ENCODE measurements at regions not wholly inside any gene's neighbourhood (a gene's known extent, or its start where the extent isn't known, plus 50 kb on each side); places are given as distances from the start of the nearest gene placed in this dataset.
"Not testable (repeated sequence)": the region's sequence is repeated elsewhere in the genome, so short reads cannot be mapped to it uniquely, and the experiment has no call there.

- TF ChIP-seq EP300 (IDR thresholded peaks at IDR 0.05; ENCODE audit: borderline replicate concordance in 1 of 2, low read depth in 1 of 2, low read length in 1 of 2) (no peak), NFIC (IDR thresholded peaks at IDR 0.05; ENCODE audit: borderline replicate concordance) (no peak), POLR2AphosphoS5 (IDR thresholded peaks at IDR 0.05; ENCODE audit: low read depth, low read length) (no peak), ELF1 (IDR thresholded peaks at IDR 0.05) (no peak)
Measured at GRCh38 chr2:16750175-16750924, 84.7 kb upstream of the CYRIA start (continued).

GRCh38 chr2:16748511-16749266 lies 83.1 kb upstream of the CYRIA start:
- POLR2A ChIA-PET; H4K20me1 ChIP-seq (ENCODE audit: insufficient read depth); H2AFZ ChIP-seq (ENCODE audit: low read depth); H3K4me2 ChIP-seq; H3F3A ChIP-seq (replicated peaks; ENCODE audit: insufficient read depth); H3K27ac ChIP-seq (ENCODE audit: low read depth in 2 of 2, low read length in 1 of 2); H3K9me2 ChIP-seq; H3K79me2 ChIP-seq (ENCODE audit: insufficient read depth); H3K27me3 ChIP-seq (ENCODE audit: insufficient read depth); DNase-seq; H3K9me3 ChIP-seq; H3K4me1 ChIP-seq (ENCODE audit: control insufficient read depth in 1 of 2, insufficient read depth in 2 of 2, low read depth in 1 of 2, low read length in 1 of 2); H3K4me3 ChIP-seq (ENCODE audit: low read depth in 2 of 2, low read length in 1 of 2); H3K9ac ChIP-seq; H3K36me3 ChIP-seq (replicated peaks in 1 of 2; ENCODE audit: control insufficient read depth in 1 of 2, insufficient read depth in 2 of 2, low read length in 1 of 2): not testable (repeated sequence)
- CTCF ChIA-PET: interaction anchor here (1.0 to 2.1 kb wide), 3 partner anchors 8 to 560 kb away, joined by 3 to 15 read pairs (median 6); no protein-coding TSS in a partner anchor
- 3% methylated on average over 1 of the region's 1 CpG for WGBS (ENCODE audit: low lambda C conversion rate)

GRCh38 chr2:16747689-16748088 lies 82.1 kb upstream of the CYRIA start:
- Histone ChIP-seq H3K9ac (no peak overlapping the region), H2AFZ (ENCODE audit: low read depth) (no peak overlapping the region), H3K27me3 (ENCODE audit: insufficient read depth) (no peaks in the 10 kb centered on the region), H3K9me3 (no peaks in the 10 kb centered on the region), H3K4me3 (ENCODE audit: low read depth in 2 of 2, low read length in 1 of 2) (no peak overlapping the region), H3K4me1 (ENCODE audit: control insufficient read depth in 1 of 2, insufficient read depth in 2 of 2, low read depth in 1 of 2, low read length in 1 of 2) (no peaks in the 10 kb centered on the region), H3K27ac (ENCODE audit: low read depth in 2 of 2, low read length in 1 of 2) (no peak overlapping the region), H3K4me2 (no peak overlapping the region), H3F3A (replicated peaks; ENCODE audit: insufficient read depth) (no peaks in the 10 kb centered on the region), H4K20me1 (ENCODE audit: insufficient read depth) (no peaks in the 10 kb centered on the region), H3K9me2 (no peaks in the 10 kb centered on the region), H3K36me3 (replicated peaks in 1 of 2; ENCODE audit: control insufficient read depth in 1 of 2, insufficient read depth in 2 of 2, low read length in 1 of 2) (no peaks in the 10 kb centered on the region), H3K79me2 (ENCODE audit: insufficient read depth) (no peaks in the 10 kb centered on the region)
- 6% methylated on average over 2 of the region's 2 CpGs for WGBS (ENCODE audit: low lambda C conversion rate)
- ChIA-PET POLR2A (no interaction called here), CTCF (interaction anchor here (0.5 to 2.1 kb wide), 2 partner anchors 9 to 90 kb away, joined by 3 to 15 read pairs; no protein-coding TSS in a partner anchor)
- no peak for TF ChIP-seq IRF3 (IDR thresholded peaks at IDR 0.05; ENCODE audit: low read depth, low read length)
- DNase-seq: no peak

- no peak overlapping the region for H3K4me3 ChIP-seq (ENCODE audit: low read depth in 2 of 2, low read length in 1 of 2)
- H3K4me2 ChIP-seq: no peak overlapping the region
- no peaks in the 10 kb centered on the region for H3K79me2 ChIP-seq (ENCODE audit: insufficient read depth)
- no peak overlapping the region for H3K27ac ChIP-seq (ENCODE audit: low read depth in 2 of 2, low read length in 1 of 2)
- H3K9ac ChIP-seq: no peak overlapping the region
- WGBS (ENCODE audit: low lambda C conversion rate): 25% methylated on average over 5 of the region's 5 CpGs
- POLR2A ChIA-PET: no interaction called here
- H4K20me1 ChIP-seq (ENCODE audit: insufficient read depth): no peaks in the 10 kb centered on the region
- H3F3A ChIP-seq (replicated peaks; ENCODE audit: insufficient read depth): no peaks in the 10 kb centered on the region
- no peak overlapping the region for H2AFZ ChIP-seq (ENCODE audit: low read depth)
- no peaks in the 10 kb centered on the region for H3K27me3 ChIP-seq (ENCODE audit: insufficient read depth)
- H3K36me3 ChIP-seq (replicated peaks in 1 of 2; ENCODE audit: control insufficient read depth in 1 of 2, insufficient read depth in 2 of 2, low read length in 1 of 2): no peaks in the 10 kb centered on the region
- no peaks in the 10 kb centered on the region for H3K9me3 ChIP-seq
- H3K9me2 ChIP-seq: no peaks in the 10 kb centered on the region
- TF ChIP-seq TAF1 (IDR thresholded peaks at IDR 0.05; ENCODE audit: borderline replicate concordance, low read depth, low read length) (no peak), IRF3 (IDR thresholded peaks at IDR 0.05; ENCODE audit: low read depth, low read length) (no peak), MXI1 (IDR thresholded peaks at IDR 0.05; ENCODE audit: low read depth, low read length) (no peak), JUND (IDR thresholded peaks at IDR 0.05) (no peak), TEAD4 (IDR thresholded peaks at IDR 0.05; ENCODE audit: borderline replicate concordance, insufficient read depth) (no peak), GABPA (IDR thresholded peaks at IDR 0.05; ENCODE audit: low read depth) (no peak), SMC3 (IDR thresholded peaks at IDR 0.05; ENCODE audit: low read depth, low read length) (no peak), MAX (IDR thresholded peaks at IDR 0.05; ENCODE audit: low read depth) (no peak), EP300 (IDR thresholded peaks at IDR 0.05; ENCODE audit: borderline replicate concordance in 1 of 2, low read depth in 1 of 2, low read length in 1 of 2) (no peak), ZBTB33 (IDR thresholded peaks at IDR 0.05; ENCODE audit: borderline replicate concordance, low read depth) (no peak)
- DNase-seq: no peak
- CTCF ChIA-PET: interaction anchor here (1.3 to 2.1 kb wide), 2 partner anchors 10 to 139 kb away, joined by 4 to 15 read pairs; no protein-coding TSS in a partner anchor
- H3K4me1 ChIP-seq (ENCODE audit: control insufficient read depth in 1 of 2, insufficient read depth in 2 of 2, low read depth in 1 of 2, low read length in 1 of 2): no peaks in the 10 kb centered on the region
Measured at GRCh38 chr2:16747257-16747656, 81.6 kb upstream of the CYRIA start.
